ENCODE measurements at regions not wholly inside any gene's neighbourhood (a gene's known extent, or its start where the extent isn't known, plus 50 kb on each side); places are given as distances from the start of the nearest gene placed in this dataset.

DNA sequence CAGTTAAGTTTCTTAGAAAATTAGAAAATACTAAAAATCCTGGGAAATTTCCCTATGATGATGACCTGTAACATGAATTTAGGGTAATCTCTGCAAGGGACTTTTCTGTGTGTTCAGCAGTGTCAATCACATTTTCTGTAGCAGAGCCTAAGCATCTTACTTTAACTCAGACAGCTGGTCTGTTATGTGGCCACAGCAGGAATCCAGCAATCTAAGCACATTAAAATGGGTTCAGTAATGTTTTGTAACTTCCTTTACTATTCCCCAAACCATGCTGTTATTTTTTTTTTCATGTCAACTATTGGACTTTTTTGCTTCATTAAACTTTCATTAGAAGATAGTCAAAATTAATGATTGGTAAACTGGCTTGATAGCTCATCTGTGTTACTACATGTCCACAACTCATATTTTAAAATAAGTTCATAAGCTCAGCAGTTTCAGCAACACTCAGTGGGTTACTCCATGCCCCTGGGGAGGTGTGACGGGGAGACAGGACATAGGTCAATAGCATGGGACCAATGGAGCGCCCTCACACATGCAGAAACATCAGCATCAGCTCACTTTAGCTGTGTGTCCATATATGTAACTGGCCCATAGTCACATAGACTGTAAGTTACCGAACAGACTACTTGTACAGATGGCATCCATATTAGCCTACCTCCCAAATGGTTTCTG, 168.0 kb upstream of the PACRGL start:
- no peak for DNase-seq

DNA sequence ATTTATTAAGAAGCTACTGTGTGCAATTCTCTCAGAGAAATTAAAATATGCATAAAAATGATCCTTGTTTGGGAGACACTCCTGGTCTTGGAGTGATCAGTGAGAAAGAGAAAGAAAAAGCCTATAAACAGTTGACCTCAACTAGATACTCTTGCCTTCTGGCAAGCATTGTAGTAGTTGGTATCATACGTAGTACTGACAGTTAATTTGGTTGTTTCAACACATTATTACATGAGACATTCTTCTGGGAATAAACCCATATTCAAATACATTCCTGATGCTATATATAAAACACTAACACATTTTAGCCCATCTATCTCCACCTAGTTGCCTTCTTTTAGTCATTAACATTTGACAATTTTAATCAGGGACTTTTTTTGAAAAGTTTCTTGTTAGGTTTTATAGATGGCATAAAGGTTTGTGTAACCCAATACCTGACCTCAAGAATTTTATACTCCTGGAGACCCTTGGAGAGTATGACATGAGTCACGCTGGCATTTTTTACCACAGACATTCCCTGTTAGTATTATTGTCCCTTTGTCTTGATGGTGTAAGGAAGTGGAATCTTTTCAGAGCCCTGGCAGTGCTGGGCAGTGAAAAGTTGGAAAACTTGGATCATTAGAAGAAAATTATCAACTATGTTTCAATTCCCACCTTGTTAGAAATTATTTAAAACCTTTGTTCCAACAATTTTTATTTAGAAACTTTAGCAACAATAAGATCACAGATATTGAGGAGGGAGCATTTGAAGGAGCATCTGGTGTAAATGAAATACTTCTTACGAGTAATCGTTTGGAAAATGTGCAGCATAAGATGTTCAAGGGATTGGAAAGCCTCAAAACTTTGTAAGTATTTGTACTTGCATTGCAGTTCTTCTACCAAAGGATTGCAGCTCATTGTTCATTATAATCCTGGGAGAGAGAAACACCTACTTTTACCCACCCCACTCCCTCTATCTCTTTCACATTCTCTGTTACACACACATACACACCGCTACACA, 167.1 kb upstream of the PACRGL start:
- no peak for DNase-seq

DNA sequence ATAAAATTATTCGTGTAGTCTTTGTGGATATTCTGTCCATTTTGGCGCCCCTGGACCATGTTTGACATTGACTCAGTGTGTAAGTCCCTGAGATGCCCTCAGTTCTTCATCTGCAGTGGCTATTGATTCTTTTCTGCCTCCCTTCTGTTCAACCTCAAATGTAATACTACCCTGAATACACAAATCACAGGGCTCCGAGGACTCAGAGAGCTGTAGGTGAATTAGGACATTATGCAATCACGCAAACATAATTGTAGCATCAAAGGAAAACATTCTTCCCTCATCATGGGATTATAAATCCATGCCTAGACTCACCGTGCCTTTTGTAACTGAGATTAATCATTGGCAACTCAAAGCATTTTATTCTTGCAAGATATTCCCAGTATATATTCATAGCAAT, 161.4 kb upstream of the PACRGL start:
- DNase-seq: no peak

DNA sequence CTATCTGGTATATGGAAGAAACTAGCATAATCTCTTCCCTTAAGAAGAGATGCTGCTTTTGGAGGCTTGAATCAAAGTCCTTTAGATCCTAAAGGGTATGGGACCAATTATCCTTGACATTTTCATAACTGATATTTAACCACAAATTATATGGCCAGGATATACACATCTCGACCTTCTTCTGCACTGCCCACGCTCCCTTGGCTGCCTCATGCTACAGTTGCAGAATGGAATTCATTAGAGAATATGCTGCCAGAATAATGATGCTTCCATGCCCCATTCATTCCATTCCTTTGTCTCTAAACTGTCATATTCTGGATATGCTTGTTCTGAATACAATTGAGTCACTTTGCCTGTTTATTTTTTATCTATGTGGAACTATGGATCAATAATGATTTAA, 157.1 kb upstream of the PACRGL start:
- no peak for DNase-seq

DNA sequence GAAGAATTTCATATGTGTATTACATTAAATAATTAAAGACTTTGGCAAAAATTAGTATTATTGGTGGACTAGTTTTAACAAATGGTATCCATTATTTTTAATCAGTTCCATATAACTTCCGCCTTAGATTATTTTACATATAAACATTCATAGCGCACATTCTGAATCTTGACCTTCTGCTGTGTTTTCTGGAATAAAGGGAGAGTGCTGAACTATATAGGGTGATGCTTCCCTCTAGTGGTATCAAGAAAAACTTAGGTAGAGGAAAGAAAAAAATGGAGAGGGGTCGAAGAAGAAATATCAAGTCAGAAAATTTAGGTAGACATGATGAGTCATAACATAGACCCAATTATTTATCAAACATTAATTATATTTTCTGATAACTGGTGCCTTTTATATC, 155.6 kb upstream of the PACRGL start:
- DNase-seq: no peak

DNA sequence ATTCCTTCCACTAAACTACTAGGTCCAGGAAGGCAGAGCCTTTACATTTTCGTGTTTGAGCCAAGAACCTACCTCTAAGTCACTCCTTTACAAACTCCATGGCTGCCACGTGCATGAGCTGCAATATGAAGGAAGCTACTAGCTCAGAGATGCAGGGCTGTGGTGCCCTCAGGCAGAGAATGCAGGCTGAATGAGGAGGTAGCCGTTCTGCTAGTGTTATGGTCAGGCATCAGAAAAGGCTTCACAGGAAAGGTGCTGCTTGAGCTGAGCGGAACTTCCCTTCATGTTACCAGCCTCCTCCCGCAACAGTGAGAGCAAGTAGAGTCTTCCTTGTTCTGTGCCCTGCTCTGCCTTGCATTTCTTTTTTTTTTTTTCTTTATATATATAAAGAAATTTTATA, 148.3 kb upstream of the PACRGL start:
- DNase-seq: no peak

DNA sequence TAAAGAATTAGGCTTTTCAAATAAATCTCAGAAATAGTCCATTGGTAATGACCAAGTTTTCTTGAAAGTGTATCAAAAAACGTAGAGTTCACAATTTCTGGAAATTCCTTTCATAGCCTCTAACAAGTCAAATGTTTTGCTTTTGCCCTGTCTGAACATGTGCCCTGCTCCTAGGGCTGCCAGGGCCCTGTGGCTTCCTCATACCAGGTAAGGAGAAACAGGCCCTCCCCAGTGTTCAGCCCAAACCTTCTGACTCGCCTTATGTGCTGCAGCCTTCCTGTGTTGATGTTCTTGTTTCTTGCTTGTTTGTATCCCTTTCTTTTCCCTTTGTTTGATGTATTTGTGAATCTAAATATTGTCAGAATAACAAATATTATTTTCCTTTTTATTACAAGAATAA, 146.1 kb upstream of the PACRGL start:
- no peak for DNase-seq

DNA sequence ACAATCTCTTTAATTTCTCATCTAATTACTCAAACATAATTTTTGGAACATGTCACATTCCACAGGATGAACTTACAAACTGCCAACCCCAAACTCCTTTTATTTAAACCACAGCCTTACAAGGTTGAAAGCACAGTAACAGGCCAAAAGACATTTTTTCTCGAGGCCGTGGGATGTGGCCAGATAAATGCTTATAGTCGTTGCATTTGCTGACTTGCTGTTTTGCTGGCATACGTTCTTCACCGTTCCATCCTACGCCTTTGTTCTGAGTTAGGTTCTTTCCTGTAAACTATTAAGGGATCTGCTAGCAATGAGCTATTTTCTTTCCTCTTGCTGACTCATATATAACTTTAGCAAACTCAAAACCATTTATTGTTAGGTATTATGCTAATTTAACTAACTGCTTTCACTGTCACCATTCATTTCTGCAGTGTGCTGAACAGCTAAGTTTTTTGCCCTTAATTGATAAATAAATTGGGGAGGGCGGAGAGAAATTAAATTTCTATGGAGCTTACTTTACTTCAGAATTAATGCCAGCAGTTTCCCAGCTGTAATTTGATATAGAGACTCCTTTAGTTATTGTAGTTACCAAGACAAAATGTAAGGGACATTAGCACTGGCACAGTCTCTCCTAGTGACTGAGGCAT, 135.1 kb upstream of the PACRGL start:
- no peak for DNase-seq

DNA sequence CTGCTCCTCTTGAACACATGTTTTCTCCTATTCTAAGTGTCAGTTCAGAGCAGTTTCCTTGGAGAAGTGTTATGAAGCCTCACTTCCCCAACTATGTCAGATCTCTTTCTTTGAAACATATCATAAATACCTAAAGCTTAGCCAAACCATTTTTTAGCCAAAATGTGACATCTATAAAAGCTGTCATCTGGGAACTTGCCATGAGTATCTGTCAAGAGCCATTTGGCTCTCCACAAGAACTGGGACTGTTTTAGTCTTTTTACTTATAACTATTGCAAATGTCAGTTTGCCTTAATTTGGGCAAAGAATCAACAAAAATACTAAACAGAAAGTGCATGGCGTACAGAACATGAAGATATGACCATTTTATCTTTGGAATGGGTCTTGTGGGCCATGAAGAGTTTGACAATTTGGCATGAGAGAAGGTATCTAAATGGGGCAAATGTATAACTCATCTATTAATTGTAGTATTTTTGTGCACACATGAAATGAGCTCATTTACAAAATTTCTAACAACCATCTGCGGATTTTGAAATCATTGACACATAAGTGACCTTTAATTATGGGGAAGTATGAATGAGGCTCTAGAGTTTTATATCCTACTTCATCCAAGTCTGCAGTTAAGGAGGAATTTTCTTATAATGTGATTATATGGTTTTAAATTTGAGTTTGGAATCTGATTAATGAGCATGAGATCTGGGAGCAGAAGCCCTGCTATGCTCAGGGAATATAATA, 129.1 kb upstream of the PACRGL start:
- DNase-seq: no peak

DNA sequence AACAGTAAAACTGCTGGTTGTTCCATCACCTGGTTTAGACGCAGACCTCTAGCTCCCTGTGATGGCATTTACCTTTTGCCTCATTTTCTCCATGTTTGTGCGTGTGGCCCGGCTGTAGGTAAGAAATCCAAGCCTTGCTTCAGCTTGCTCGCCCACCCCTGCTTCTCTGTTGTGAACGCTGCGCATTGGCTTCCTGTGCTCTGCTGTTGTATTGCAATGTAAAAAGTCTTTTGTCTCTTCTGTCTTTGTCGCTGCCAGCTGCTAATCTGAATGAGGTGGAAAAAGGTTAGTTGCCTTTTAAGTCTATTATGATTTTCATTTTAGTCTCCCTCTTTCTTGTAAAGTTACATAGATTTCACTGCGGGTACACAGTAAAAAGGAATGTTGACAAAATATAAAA, 127.3 kb upstream of the PACRGL start:
- no peak for DNase-seq

DNA sequence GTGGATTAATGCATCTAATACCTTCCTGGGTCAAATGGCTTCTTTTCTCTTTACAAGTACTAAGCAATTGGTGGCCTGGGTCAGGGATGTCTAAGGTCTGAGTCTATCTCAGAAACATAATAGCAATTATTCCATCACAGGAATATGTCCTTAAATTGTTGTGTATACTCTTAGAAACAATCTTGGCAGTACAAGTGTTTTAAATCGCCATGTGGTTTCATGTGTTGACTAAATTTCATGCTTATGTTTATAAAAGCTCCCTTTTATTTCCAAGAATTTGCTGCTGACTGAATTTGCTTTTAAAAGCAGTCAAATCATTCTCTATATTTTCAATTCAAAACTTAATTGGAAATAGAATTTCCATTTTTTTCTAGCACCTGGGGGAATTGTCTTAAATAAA, 125.3 kb upstream of the PACRGL start:
- no peak for DNase-seq

DNA sequence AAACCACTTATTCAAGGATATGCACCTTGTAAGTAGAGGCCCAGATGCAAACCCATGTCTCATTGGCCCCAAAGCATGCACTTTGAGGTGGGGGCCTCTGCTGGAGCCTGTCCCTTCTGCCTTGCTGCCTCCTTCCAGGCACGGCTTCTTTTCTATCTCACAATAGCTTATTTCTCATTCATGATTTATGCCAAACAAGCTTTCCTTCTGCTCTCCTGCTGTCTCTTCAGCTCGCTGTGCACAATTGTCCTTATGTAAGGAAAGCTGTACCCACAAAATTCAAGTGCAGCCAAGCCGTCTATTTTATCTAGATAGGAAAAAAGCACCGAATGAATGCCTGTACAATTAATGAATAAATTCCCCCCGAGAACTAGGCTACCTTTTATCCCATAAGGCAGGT, 124.8 kb upstream of the PACRGL start:
- DNase-seq: no peak

DNA sequence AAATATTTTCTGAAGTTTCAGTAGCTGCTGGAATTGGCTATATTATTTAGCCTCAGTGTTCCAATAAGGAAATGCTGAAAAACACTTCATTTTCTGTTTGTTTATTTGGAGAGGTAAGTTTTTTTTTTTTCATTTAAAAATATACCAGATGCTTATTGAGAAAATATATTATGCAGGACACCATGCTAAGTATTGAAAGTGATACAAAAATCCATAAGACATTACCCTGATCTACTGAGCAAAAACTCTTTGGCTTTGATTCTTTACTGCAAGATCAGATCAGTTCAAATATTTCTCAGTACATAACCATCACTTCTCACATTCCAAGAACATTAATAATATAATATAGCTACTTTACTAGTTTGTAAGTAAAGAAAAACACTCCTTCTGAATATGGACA, 123.4 kb upstream of the PACRGL start:
- DNase-seq: no peak

DNA sequence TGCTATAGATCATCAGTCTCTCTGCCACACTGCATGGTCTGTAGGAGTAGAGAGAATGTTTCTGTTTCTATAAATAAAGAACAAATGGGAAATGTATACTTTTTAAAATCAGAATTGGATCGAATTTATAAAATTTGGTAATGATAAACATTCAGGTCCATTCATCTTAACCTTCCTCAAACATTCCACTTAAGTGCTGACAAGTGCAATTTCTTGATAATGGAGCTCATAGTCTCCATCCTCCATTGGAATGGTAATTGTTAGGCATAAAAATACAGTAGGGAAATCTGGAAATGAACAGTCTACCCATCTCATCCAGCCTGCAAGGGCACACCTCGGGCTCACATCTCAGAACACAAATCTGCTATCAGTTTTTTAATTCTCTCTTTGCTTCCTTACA, 122.6 kb upstream of the PACRGL start:
- no peak for DNase-seq

DNA sequence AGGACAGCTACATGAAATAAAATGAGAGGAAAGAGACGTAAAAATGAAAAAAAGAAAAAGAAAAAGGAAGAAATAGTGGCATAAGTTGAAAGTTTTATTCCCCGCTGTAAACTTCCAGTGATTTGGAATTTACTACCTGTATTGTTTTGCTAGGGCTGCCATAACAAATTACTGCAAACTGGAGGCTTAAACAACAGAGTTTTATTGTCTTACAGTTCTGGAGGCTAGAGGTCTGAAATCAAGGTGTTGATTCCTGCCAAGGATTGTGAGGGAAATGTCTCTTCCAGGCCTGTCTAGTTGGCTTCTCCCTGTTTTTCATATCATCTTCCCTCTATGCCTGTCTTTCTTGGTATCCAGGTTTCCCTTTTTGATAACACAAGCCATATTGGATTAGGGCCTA, 119.4 kb upstream of the PACRGL start:
- DNase-seq: no peak

DNA sequence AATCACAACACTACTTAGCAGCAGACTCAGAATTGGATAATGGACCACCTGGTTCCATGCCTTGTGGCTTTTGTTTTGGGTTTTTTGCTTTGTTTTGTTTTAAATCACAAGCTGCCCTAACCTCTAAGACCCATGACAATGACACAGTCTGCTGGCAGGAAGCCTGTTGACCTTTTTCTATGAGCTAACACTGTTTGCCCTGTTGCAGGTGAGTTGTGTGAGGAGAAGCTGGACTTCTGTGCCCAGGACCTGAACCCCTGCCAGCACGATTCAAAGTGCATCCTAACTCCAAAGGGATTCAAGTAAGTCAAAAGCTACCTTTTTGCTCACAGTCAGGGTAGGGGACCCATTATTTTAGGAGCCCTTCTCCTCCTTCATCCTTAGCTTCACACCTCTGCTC, 110.8 kb upstream of the PACRGL start:
- no peak for DNase-seq

DNA sequence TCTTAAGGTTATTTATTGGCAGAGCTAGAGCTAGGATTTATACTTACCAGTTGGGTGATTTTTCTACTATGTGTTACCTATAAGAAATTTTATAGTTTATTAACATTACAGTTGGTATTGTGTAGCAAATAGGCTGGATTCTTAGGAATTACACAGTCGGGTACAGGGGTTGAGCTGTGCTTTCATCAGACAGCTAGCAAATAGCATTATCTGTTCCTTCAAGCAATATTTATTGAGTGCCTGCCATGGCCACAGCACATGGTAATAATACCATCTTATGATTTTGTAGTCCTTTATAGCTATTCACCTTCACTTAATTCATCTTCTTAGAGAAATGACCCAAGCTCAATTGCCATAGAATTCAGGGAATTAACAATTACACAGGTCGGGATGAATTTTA, 109.4 kb upstream of the PACRGL start:
- DNase-seq: no peak

DNA sequence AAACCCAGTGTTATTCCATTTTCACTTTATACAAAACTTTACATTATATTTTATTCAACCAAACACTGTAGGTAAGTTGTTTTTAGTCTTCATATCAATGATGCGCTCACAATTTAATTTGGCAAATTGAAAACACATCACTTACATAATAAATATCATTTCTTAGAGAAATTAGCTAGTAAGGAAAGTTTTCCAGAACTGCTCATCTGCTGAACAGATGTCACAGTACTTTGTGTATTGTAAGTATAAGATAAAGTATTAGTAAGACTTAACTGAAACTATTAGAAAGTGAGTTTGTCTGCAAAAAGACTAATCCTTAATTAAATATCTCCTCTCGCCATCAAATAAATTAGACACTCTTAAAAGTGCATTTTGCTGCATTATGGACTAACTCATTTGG, 108.7 kb upstream of the PACRGL start:
- no peak for DNase-seq

DNA sequence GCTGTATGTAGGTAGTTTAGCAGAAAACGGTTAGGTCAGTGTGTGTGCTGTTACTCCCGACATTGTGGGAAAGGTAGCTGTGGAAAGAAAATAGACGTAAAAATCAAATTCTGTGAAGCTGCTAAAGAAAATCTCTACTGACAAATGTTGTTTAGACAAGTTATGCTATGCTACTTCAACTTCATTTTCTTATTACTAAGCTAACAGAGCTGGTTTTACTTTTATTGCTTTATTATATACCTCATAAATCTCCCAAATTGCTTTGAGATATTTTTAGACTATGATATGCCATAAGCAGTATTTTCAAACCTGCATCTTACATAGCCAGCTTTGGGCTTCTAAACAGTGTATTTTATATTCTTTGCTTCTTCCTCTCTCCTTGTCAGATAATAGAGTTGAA, 108.2 kb upstream of the PACRGL start:
- no peak for DNase-seq

DNA sequence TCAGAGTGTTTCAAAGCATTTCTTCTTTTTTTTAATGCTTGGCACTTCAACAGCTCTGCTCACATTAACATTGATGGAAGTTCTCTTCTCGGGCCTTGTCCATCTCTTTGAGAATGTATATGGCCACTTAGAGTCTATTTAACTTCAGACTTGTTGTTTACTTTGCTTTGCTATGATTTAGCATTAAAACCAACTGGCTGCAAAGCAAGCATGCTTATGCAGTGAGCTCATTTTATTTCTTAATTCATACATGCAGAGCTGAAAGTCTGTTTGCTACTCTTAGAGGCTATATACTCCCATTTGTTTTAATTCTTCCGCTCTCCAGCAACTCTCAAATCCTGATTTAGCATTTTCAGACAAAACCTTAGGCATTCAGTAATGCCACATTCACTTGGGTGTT, 107.6 kb upstream of the PACRGL start:
- DNase-seq: no peak

DNA sequence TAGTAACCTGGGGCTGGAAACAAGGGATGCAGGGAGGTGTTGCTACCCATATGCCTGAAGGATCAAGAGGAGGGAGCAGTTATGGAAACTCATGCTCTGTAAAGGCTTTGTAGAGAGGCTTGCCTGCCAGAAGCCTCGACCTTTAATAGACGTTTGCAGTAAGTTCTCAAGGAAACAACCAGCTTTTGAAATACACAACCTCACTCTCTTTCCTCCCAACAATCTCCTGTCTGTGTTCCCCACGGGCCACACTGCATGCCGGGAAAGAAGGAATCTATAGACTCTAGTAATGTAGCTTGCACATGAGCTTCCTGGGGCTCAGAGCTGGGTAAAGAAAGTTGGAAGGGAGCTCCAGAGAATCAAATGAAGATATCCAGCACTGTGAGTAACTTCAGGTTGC, 101.6 kb upstream of the PACRGL start:
- DNase-seq: no peak

DNA sequence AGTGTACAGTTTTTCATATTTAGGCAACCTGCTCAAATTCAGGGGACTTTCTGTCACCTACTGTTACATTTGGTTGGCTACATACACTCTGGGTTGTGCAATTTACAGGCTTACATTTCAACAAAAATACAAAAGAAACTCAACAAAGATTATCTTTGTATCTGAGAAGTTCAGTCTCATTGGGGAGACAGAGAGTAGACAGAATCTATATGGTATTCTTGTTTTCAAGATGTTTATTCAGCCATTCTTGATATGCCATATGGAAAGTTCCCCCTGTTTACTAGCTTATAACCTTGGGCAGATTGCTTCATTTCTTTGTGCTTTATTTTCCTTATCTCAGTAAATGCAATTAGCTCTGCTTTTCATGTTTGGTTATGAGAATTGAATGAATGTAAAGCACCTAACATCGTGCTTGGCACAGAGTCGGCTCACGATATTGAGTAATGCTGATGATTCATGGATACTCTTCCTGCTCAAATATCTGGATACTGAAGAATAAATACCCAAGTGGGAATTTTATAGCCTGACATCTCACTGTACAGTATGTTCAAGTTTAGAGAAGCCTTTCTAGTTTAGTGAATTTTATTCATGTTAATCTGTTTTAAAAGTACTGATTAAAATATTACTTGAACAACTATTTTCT, 96.5 kb upstream of the PACRGL start:
- DNase-seq: no peak

DNA sequence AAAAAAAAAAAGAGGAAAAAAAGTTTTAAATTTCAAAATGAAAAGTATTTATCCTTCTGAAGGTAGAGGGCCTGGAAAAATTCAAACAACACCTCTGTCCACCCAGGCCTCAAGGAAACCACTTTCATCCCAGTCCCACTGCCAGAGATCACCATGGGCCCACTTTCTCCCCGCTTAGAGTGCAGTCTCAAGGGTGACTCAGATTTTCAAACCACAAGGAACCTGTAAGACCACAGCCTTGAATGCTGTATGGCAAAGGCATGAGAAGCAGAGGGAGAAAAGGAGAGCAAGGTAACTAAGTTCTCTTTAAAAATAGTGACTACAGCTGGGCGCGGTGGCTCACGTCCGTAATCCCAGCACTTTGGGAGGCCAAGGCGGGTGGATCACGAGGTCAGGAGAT, 87.9 kb upstream of the PACRGL start:
- DNase-seq: no peak

Measured in CD4-positive, alpha-beta T cell treated with Interleukin-17A for 1 hour (primary cell).